ENCODE measurements at regions not wholly inside any gene's neighbourhood (a gene's known extent, or its start where the extent isn't known, plus 50 kb on each side); places are given as distances from the start of the nearest gene placed in this dataset.

DNA sequence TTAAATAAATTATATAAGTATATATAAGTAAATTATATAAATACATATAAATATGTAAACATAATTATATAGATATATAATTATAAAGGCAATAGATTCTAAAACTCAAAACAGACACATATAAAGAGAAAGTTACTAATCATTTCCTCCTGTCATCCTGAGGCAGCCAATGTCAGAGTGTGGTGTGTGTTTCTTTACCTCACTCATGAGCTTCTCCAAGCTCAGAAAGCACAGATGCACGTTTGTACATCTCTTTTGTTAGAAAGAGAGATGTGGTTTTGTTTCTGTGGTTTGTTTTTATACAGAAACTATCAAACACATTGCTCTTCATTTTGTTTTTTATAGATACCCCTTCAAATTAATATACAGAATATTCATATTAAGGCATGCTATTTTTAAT, 594.8 kb downstream of the USP25 start:
- Mint-ChIP-seq H3K27ac (no peak overlapping the region), H3K36me3 (ENCODE audit: low read depth) (no peaks in the 10 kb centered on the region), H3K9me3 (no peaks in the 10 kb centered on the region), H3K4me1 (peaks cover 3% of the 10 kb centered on the region), H3K27me3 (no peaks in the 10 kb centered on the region), H3K4me3 (no peak overlapping the region)
- CTCF ChIA-PET: no interaction called here
- DNase-seq: no peak
- POLR2A ChIA-PET: no interaction called here

DNA sequence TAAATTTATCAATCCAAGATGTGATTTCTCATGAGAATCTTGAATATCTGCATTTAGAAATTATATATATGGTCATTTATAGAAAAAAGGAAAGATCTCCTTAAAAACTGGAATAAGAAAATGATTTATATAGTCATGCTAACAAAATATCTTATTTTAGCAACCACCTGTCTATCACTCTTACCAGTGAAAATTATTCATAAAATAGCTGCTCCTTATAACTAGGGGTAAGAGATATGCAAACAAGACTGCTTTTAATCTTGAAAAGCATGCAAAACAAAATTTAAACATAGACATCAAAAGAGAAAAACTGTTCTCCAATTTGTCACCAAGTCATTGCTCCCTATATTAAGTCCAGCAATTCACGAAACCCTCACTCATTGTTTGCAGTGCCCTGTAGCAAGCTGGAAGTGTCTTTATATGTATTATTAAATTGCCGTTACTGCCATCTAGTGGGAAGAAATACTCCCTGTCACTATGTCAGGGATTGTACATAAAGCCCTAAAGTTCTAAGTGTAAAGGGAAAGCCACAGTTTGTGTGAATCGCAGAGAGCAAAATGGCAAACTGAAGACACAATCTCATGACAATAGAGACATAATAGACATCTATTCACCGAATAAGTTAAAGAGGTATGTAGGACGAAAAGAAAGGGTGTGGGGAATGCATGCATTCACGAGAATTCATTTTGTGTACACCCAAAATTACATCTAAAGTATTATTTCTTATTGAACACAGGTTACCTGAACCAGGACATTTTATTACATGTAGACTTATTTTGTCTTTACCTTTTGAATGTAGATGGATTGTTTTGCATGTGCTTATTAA, 600.5 kb downstream of the USP25 start:
- Mint-ChIP-seq H3K4me3 (no peak overlapping the region), H3K4me1 (no peaks in the 10 kb centered on the region), H3K27me3 (no peaks in the 10 kb centered on the region), H3K9me3 (no peaks in the 10 kb centered on the region), H3K27ac (no peak overlapping the region), H3K36me3 (ENCODE audit: low read depth) (no peaks in the 10 kb centered on the region)
- POLR2A ChIA-PET: no interaction called here
- CTCF ChIA-PET: interaction anchor here (0.6 to 1.4 kb wide), 3 partner anchors 12 to 420 kb away, joined by 3 to 4 read pairs (median 3); no protein-coding TSS in a partner anchor
- DNase-seq: peak; percentile 32

DNA sequence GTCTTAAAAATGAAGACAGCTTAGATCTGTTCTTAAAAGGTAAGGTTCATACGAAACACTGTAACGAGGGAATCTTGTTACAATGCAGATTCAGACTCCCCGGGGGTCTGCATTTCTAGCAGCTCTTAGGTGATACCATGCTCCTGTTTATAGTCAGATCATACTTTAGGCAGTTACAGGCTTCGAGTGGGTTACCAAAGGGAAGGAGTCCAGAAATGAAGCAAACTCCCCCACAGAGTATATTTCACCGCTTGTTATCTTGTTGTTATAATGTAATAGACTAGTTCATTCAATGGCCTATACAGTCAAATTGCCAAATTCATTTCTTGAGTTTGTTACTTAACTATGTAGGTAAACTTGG, 601.1 kb downstream of the USP25 start:
- POLR2A ChIA-PET: no interaction called here
- no peaks in the 10 kb centered on the region for H3K9me3 Mint-ChIP-seq
- H3K27me3 Mint-ChIP-seq: no peaks in the 10 kb centered on the region
- CTCF ChIA-PET: interaction anchor here (0.6 to 1.4 kb wide), 3 partner anchors 13 to 421 kb away, joined by 3 to 4 read pairs (median 3); no protein-coding TSS in a partner anchor
- no peak overlapping the region for H3K27ac Mint-ChIP-seq
- H3K36me3 Mint-ChIP-seq (ENCODE audit: low read depth): no peaks in the 10 kb centered on the region
- H3K4me3 Mint-ChIP-seq: no peak overlapping the region
- no peak for DNase-seq
- no peaks in the 10 kb centered on the region for H3K4me1 Mint-ChIP-seq

DNA sequence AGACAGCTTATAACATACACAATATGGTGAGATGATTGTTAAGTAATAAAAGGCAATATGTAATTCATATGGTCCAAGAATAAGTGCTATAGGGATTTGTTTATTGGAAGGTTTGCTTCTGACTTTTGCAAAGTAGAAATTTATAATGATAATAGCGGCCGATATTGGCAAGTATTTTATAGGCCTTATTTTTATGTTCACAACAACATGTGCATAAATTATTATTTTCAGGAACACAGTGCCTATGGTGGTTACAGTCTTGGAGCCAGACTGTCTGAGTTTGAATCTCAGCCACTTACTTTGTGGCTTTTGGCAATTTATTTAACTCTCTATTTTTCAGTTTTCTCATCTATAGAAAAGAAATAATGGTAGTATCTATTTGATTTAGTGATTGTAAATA, 607.5 kb downstream of the USP25 start:
- POLR2A ChIA-PET: no interaction called here

DNA sequence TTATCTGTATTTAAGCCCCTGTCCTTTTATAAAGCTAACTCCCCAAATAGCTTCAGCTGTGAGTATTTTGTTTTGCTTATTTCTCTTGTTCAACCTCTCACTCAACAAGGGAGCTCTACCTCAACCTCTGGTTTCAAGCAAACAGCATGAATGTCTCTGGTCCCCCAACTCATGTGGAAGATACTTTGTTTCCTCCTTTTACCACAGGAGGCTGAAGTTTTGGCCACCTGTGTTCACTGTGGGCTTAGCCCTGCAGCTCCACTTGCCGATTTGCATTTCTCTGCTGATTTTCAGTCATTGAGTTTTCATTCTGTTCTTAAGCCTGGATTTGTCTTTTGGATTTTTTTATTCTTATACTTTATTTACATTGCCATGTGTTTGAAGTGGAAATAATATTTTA, 613.1 kb downstream of the USP25 start:
- Mint-ChIP-seq H3K27me3 (no peaks in the 10 kb centered on the region), H3K4me3 (no peak overlapping the region), H3K9me3 (no peaks in the 10 kb centered on the region), H3K4me1 (no peaks in the 10 kb centered on the region), H3K36me3 (ENCODE audit: low read depth) (no peaks in the 10 kb centered on the region), H3K27ac (no peak overlapping the region)
- POLR2A ChIA-PET: interaction anchor here (0.6 kb wide), 1 partner anchor 142 kb away, joined by 3 read pairs; no protein-coding TSS in a partner anchor
- CTCF ChIA-PET: interaction anchor here (0.8 kb wide), 1 partner anchor 1881 kb away, joined by 3 read pairs; no protein-coding TSS in a partner anchor
- no peak for DNase-seq

More for the DNA sequence above, 607.5 kb downstream of the USP25 start:
- CTCF ChIA-PET: no interaction called here
- no peak for DNase-seq
- Mint-ChIP-seq H3K9me3 (no peaks in the 10 kb centered on the region), H3K36me3 (ENCODE audit: low read depth) (no peaks in the 10 kb centered on the region), H3K27ac (no peak overlapping the region), H3K27me3 (no peaks in the 10 kb centered on the region), H3K4me3 (no peak overlapping the region), H3K4me1 (no peaks in the 10 kb centered on the region)

DNA sequence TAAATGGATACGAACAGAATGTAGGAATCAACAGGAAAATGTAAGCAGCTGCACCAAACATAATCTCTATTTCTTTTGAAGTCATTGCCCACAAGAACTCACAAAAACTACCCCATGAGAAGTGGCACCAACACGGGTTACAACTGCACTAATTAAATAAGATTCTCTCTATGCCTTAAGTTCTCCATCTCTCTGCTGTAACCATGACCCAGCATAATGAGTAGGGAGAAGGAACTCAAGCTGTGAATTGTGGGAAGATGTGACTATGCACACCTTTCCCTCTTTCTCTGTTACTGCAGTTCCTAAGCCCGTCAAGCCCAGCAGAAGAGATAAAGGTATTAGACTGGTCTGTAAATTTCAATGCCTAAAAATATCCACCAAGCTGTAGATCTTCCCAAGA, 614.0 kb downstream of the USP25 start:
- no peak overlapping the region for H3K4me3 Mint-ChIP-seq
- H3K9me3 Mint-ChIP-seq: no peaks in the 10 kb centered on the region
- no peak overlapping the region for H3K27ac Mint-ChIP-seq
- H3K4me1 Mint-ChIP-seq: no peaks in the 10 kb centered on the region
- CTCF ChIA-PET: no interaction called here
- POLR2A ChIA-PET: no interaction called here
- DNase-seq: no peak
- H3K36me3 Mint-ChIP-seq (ENCODE audit: low read depth): no peaks in the 10 kb centered on the region
- no peaks in the 10 kb centered on the region for H3K27me3 Mint-ChIP-seq

DNA sequence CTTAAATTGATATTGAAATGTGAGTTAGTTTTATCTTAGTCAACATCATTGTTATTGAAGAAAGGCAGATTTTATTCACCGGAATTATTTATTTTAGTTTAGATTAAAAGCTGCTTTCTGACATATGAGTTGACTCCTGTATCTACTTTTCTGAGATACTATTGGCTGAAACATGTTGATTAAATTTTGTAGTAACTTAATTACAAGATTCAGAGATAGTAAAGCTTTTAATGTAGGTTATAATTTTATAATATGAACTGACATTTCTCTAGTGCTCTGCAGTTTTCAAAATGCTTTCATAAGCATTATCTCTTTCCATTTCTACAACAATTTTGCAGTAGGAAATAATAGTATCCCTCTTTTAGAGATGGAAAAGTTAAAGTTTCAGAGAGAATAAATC, 616.0 kb downstream of the USP25 start:
- no peak for DNase-seq

DNA sequence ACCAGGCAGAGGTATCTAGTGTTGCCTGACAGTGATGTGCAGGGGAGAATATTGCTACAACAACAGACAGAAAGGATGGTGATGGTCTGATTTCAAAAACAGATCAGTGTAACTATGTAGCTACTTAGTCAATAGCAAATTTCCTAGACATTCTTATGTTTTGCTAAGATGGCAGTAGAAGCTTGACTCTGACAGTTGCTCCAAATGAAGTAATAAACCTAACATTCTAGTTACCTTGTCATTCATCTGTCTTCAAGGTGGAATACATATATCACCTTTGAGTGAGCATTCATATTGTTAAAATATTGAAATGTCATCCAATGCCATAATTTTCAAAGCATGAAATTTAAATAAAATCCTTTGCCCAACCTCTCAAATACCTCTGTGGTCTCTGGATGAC, 617.4 kb downstream of the USP25 start:
- Mint-ChIP-seq H3K4me1 (no peaks in the 10 kb centered on the region), H3K27ac (no peak overlapping the region), H3K27me3 (no peaks in the 10 kb centered on the region), H3K4me3 (no peak overlapping the region), H3K36me3 (ENCODE audit: low read depth) (no peaks in the 10 kb centered on the region), H3K9me3 (no peaks in the 10 kb centered on the region)
- ChIA-PET POLR2A (no interaction called here), CTCF (interaction anchor here (0.5 kb wide), 1 partner anchor 56 kb away, joined by 3 read pairs; no protein-coding TSS in a partner anchor)
- no peak for DNase-seq

More for the DNA sequence above, 616.0 kb downstream of the USP25 start:
- CTCF ChIA-PET: no interaction called here
- H3K4me3 Mint-ChIP-seq: no peak overlapping the region
- H3K27ac Mint-ChIP-seq: no peak overlapping the region
- POLR2A ChIA-PET: no interaction called here
- H3K27me3 Mint-ChIP-seq: no peaks in the 10 kb centered on the region
- H3K36me3 Mint-ChIP-seq (ENCODE audit: low read depth): no peaks in the 10 kb centered on the region
- no peaks in the 10 kb centered on the region for H3K9me3 Mint-ChIP-seq
- H3K4me1 Mint-ChIP-seq: no peaks in the 10 kb centered on the region

DNA sequence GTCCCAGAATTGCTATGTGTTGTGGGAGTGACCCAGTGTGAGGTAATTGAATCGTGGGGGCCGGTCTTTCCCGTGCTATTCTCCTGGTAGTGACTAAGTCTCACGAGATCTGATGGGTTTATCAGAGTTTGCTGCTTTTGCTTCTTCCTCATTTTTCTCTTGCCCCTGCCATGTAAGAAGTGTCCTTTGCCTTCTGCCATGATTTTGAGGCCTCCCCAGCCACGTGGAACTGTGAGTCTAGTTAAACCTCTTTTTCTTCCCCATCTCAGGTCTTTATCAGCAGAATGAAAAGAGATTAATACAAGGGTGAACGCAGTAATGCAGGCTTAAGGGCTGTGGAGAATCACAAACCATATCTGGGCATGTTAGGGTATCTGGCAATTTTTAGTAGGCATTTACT, 624.0 kb downstream of the USP25 start:
- H3K36me3 Mint-ChIP-seq (ENCODE audit: low read depth): no peaks in the 10 kb centered on the region
- POLR2A ChIA-PET: no interaction called here
- H3K9me3 Mint-ChIP-seq: no peaks in the 10 kb centered on the region
- no peak overlapping the region for H3K4me3 Mint-ChIP-seq
- no peaks in the 10 kb centered on the region for H3K4me1 Mint-ChIP-seq
- CTCF ChIA-PET: no interaction called here
- no peak overlapping the region for H3K27ac Mint-ChIP-seq
- H3K27me3 Mint-ChIP-seq: no peaks in the 10 kb centered on the region
- no peak for DNase-seq

DNA sequence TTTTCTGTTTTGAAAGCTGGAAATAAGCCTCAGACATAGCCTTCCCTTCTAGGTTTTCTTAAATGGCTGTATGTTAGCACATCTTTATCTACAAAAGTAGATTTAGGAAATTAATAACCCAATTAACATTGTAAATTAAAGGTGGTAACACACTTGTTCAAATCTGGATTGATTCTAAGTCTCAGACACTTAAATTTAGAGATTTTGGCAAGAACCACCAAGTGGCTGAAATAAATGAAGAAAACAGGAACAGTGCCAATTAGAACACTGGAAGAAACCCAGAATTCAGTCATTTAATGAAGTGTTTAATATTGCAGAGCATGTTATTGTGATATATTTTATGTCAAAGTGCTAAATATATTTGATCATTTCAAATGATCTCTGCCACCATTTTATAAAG, 628.2 kb downstream of the USP25 start:
- Mint-ChIP-seq H3K9me3 (no peaks in the 10 kb centered on the region), H3K4me3 (no peak overlapping the region), H3K27me3 (no peaks in the 10 kb centered on the region), H3K4me1 (no peaks in the 10 kb centered on the region), H3K36me3 (ENCODE audit: low read depth) (no peaks in the 10 kb centered on the region), H3K27ac (no peak overlapping the region)
- no peak for DNase-seq
- CTCF ChIA-PET: no interaction called here
- POLR2A ChIA-PET: no interaction called here

DNA sequence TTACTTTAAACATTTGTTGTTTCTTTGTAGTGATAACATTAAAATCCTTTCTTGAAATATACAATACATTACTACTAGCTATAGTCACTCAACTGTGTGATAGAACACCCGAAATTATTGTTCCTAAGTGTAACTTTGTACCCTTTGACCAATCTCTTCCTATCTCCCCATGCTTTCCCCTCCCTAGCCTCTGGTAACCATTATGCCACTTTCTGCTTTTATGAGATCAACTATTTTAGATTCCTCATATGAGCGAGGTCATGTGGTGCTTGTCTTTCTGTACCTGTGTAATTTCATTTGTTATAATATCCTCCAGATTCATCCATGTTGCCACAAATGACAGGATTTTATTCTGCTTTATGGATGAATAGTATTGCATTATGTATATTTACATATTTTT, 629.0 kb downstream of the USP25 start:
- Mint-ChIP-seq H3K27ac (no peak overlapping the region), H3K9me3 (no peaks in the 10 kb centered on the region), H3K36me3 (ENCODE audit: low read depth) (no peaks in the 10 kb centered on the region), H3K4me1 (no peaks in the 10 kb centered on the region), H3K4me3 (no peak overlapping the region), H3K27me3 (no peaks in the 10 kb centered on the region)
- POLR2A ChIA-PET: no interaction called here
- CTCF ChIA-PET: no interaction called here
- DNase-seq: no peak

DNA sequence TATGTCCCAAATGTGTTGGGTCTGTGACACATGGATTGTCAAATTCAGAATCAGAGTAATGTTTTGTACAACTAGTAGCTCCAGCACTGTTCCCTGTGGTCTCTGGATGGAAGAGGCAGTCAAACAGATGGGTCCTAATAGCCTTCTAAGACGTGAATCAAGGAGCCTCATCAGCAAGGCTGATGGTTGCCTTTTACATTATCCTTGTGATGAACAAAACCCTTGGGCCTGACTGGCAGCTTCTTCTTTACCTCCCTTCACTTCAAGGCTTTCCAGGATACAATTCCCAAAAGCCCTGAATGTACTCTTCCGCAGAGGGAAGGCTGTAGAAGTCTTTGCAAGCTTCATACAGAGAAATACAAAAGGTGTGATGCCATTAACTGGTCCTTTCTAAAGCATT, 633.3 kb downstream of the USP25 start:
- Mint-ChIP-seq H3K27ac (no peak overlapping the region), H3K4me1 (no peaks in the 10 kb centered on the region), H3K27me3 (no peaks in the 10 kb centered on the region), H3K9me3 (no peaks in the 10 kb centered on the region), H3K4me3 (no peak overlapping the region), H3K36me3 (ENCODE audit: low read depth) (no peaks in the 10 kb centered on the region)
- no peak for DNase-seq
- ChIA-PET CTCF (no interaction called here), POLR2A (no interaction called here)

DNA sequence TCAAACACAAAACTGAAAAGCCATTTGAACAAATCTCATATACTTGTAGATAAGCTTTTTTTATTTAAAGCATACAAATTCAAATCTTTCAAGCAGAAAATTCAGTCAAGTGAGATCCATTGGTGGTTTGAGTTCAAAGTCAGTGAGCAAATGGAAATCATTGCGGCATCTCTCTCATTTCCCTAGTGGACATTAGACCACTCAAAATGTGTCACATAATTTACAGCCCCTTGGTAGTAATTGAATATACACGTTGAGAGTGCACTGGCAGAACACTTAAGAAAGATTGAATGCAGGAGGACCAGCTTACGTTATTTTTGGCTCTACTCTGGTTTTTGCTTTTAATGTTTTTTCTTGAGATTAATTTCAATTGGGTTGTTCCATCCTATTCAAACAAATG, 633.7 kb downstream of the USP25 start:
- Mint-ChIP-seq H3K4me3 (no peak overlapping the region), H3K36me3 (ENCODE audit: low read depth) (no peaks in the 10 kb centered on the region), H3K4me1 (no peaks in the 10 kb centered on the region), H3K9me3 (no peaks in the 10 kb centered on the region), H3K27ac (no peak overlapping the region), H3K27me3 (no peaks in the 10 kb centered on the region)
- CTCF ChIA-PET: no interaction called here
- DNase-seq: no peak
- POLR2A ChIA-PET: no interaction called here

DNA sequence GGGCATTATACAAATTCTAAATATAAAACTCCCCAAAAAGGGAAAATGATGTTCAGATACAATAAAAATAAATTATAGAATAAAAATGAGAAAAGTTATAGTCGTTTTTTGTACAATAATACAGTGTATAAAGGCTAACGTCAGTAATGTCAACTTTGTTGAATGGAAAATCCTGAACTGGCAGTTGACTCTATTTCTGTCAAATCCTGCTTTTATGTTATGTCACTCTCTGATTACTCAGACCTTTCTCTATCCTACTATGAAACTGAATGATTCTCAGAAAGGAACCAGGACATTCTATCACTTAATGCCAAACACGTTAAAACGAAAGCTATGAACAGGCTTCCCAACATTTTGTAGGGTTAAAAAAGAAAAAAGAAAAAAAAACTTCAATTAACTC, 636.4 kb downstream of the USP25 start:
- no peaks in the 10 kb centered on the region for H3K4me1 Mint-ChIP-seq
- CTCF ChIA-PET: no interaction called here
- no peak overlapping the region for H3K4me3 Mint-ChIP-seq
- no peaks in the 10 kb centered on the region for H3K27me3 Mint-ChIP-seq
- POLR2A ChIA-PET: no interaction called here
- no peaks in the 10 kb centered on the region for H3K9me3 Mint-ChIP-seq
- H3K27ac Mint-ChIP-seq: no peak overlapping the region
- H3K36me3 Mint-ChIP-seq (ENCODE audit: low read depth): no peaks in the 10 kb centered on the region
- no peak for DNase-seq
